OCI-LY7 (cell line): ENCODE measurements at regions not wholly inside any gene's neighbourhood (a gene's known extent, or its start where the extent isn't known, plus 50 kb on each side); places are given as distances from the start of the nearest gene placed in this dataset.

Experiments
- BruUV-seq: library from RNA; stranded (reverse); fragments of 400-500 nt; replicated peaks from 2 replicates; lab custom pipeline; 2021; lab: Mats Ljungman, UMichigan
- CTCF ChIA-PET: fragments of 300-600 bp; sonication (Branson Sonifier 250); formaldehyde crosslinking; loops from one replicate; lab custom pipeline; 2022; ENCODE audit warnings: antibody characterized with exemption; ENCODE audit not compliant: unreplicated experiment; lab: Charles Lee
- POLR2A ChIA-PET: fragments of 300-600 bp; sonication (Branson Sonifier 250); formaldehyde crosslinking; loops from one replicate; lab custom pipeline; 2022; ENCODE audit warnings: antibody characterized with exemption; lab: Charles Lee
- DNase-seq: peaks from one replicate; pipeline ENCODE4 v3.0.0-alpha.2; 2015; ENCODE audit warnings: low spot score
- H2AFZ ChIP-seq: fragments of 200-600 bp; sonication (generic), shearing (Covaris generic); 2 replicates; pipeline ENCODE4 v1.6.1; 2014; ENCODE audit warnings: mild to moderate bottlenecking, antibody characterized with exemption, low read length, moderate library complexity
- H3K27ac ChIP-seq: fragments of 200-600 bp; sonication (generic); 2 replicates; pipeline ENCODE4 v1.5.1; 2014; ENCODE audit warnings: mixed run types, low read depth, mild to moderate bottlenecking, moderate library complexity, low read length, inconsistent platforms; ENCODE audit not compliant: poor library complexity, severe bottlenecking
- H3K36me3 ChIP-seq: fragments of 200-600 bp; sonication (generic); 2 replicates; pipeline ENCODE4 v1.6.1; 2014; ENCODE audit warnings: mild to moderate bottlenecking, antibody characterized with exemption, low read length, moderate library complexity, mixed read lengths; ENCODE audit not compliant: insufficient read depth
- H3K4me1 ChIP-seq: fragments of 200-600 bp; sonication (generic); 2 replicates; pipeline ENCODE4 v1.5.1; 2014; ENCODE audit warnings: mild to moderate bottlenecking, low read length; ENCODE audit not compliant: insufficient read depth, poor library complexity, severe bottlenecking
- H3K4me2 ChIP-seq: fragments of 200-600 bp; sonication (generic); 2 replicates; pipeline ENCODE4 v1.6.1; 2014; ENCODE audit warnings: mild to moderate bottlenecking, low read length
- H3K4me3 ChIP-seq: fragments of 200-600 bp; sonication (generic); 2 replicates; pipeline ENCODE4 v1.5.1; 2014; ENCODE audit warnings: mild to moderate bottlenecking, low read depth, low read length; ENCODE audit not compliant: poor library complexity, severe bottlenecking
- H3K79me2 ChIP-seq: fragments of 200-600 bp; sonication (generic); 2 replicates; pipeline ENCODE4 v1.6.1; 2016; ENCODE audit warnings: low read depth, mild to moderate bottlenecking, low read length, moderate library complexity, mixed read lengths; ENCODE audit not compliant: insufficient read depth
- H3K9me2 ChIP-seq: fragments of 200-600 bp; sonication (generic); 2 replicates; pipeline ENCODE4 v1.6.1; 2016; ENCODE audit warnings: mild to moderate bottlenecking, low read length, mixed read lengths; ENCODE audit not compliant: insufficient read depth
- H3K9me3 ChIP-seq: fragments of 200-600 bp; sonication (generic); 2 replicates; pipeline ENCODE4 v1.6.1; 2014; ENCODE audit warnings: mild to moderate bottlenecking, mixed run types, low read length, mixed read lengths
- H4K20me1 ChIP-seq: fragments of 200-600 bp; sonication (generic); 2 replicates; pipeline ENCODE4 v1.6.1; 2014; ENCODE audit warnings: mild to moderate bottlenecking, antibody characterized with exemption, low read length, moderate library complexity, mixed read lengths; ENCODE audit not compliant: insufficient read depth
- EZH2phosphoT487 ChIP-seq: fragments of 200-600 bp; sonication (generic); IDR thresholded peaks from 2 replicates; pipeline ENCODE4 v1.6.1; 2018; ENCODE audit warnings: low read depth, borderline replicate concordance, mild to moderate bottlenecking, mixed run types, antibody characterized with exemption, low read length, moderate library complexity, mixed read lengths
- intact Hi-C: fragments of 100-400 bp; cut with micrococcal nuclease; formaldehyde crosslinking; loops from one replicate; pipeline ENCODE4 v1.10.0; 2022; ENCODE audit not compliant: unreplicated experiment
- TF ChIP-seq, protein P1 (sequence below): fragments of 200-600 bp; sonication (generic); conservative IDR thresholded peaks from 2 replicates; pipeline ENCODE4 v1.5.1; 2014; ENCODE audit warnings: mild to moderate bottlenecking, antibody characterized with exemption, low read length, moderate library complexity, mixed read lengths

- no TSS peak for BruUV-seq
- intact Hi-C loops = no loop called here
- ChIA-PET POLR2A (interaction anchor here (0.9 to 1.1 kb wide), 3 partner anchors 28 to 155 kb away, joined by 3 read pairs; no protein-coding TSS in a partner anchor), CTCF (interaction anchor here (0.7 to 0.9 kb wide), 2 partner anchors 44 to 53 kb away, joined by 3 to 4 read pairs; no protein-coding TSS in a partner anchor)
- Histone ChIP-seq H3K4me1 (peaks cover 13% of the 10 kb centered on the region), H3K4me3 (no peak overlapping the region), H3K36me3 (no peaks in the 10 kb centered on the region), H2AFZ (no peak overlapping the region), H3K4me2 (no peak overlapping the region), H3K9me2 (no peaks in the 10 kb centered on the region), H3K9me3 (no peaks in the 10 kb centered on the region), H3K79me2 (no peaks in the 10 kb centered on the region), H4K20me1 (no peaks in the 10 kb centered on the region), H3K27ac (no peak overlapping the region)
- DNase-seq = no peak
- no peak for TF ChIP-seq EZH2phosphoT487
- TF ChIP-seq, protein P1, sequence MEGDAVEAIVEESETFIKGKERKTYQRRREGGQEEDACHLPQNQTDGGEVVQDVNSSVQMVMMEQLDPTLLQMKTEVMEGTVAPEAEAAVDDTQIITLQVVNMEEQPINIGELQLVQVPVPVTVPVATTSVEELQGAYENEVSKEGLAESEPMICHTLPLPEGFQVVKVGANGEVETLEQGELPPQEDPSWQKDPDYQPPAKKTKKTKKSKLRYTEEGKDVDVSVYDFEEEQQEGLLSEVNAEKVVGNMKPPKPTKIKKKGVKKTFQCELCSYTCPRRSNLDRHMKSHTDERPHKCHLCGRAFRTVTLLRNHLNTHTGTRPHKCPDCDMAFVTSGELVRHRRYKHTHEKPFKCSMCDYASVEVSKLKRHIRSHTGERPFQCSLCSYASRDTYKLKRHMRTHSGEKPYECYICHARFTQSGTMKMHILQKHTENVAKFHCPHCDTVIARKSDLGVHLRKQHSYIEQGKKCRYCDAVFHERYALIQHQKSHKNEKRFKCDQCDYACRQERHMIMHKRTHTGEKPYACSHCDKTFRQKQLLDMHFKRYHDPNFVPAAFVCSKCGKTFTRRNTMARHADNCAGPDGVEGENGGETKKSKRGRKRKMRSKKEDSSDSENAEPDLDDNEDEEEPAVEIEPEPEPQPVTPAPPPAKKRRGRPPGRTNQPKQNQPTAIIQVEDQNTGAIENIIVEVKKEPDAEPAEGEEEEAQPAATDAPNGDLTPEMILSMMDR = no peak
These were observed 84.3 kb downstream of the TENT5C start for GRCh38 chr1:117689997-117690625.

GRCh38 chr1:117691942-117692341, 86.1 kb downstream of the TENT5C start:
- TF ChIP-seq EZH2phosphoT487 = no peak
- TF ChIP-seq, protein P1 = no peak
- H3K9me2 ChIP-seq = no peaks in the 10 kb centered on the region
- H2AFZ ChIP-seq = no peak overlapping the region
- no peaks in the 10 kb centered on the region for H3K9me3 ChIP-seq
- ChIA-PET CTCF (no interaction called here), POLR2A (no interaction called here)
- H3K27ac ChIP-seq = no peak overlapping the region
- no peak overlapping the region for H3K4me2 ChIP-seq
- H3K4me1 ChIP-seq = peaks cover 6% of the 10 kb centered on the region
- intact Hi-C loops = no loop called here
- no peak overlapping the region for H3K4me3 ChIP-seq
- no peak for DNase-seq
- H4K20me1 ChIP-seq = no peaks in the 10 kb centered on the region
- no peaks in the 10 kb centered on the region for H3K79me2 ChIP-seq
- H3K36me3 ChIP-seq = no peaks in the 10 kb centered on the region
- no TSS peak for BruUV-seq

DNA sequence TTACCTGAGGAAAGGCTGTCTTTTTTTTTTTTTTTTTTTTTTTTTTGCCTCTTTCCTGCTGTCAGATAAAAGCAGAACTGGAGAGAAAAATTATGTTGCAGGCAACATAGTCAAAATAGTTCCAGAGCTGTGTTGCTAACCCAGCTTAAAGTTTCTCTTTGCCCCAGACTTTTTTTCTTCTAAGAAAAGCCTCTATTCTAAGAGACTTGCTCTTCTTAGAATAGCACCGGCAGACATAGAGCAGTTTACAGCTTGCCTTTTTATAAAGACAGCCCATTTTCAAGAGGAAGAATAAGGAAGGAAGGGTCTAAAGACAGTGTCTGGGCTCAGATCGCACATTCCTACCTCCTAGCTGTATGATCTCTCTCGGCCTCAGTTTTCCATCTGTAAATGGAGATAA, 88.7 kb downstream of the TENT5C start:
- DNase-seq = no peak
- no peak for TF ChIP-seq EZH2phosphoT487
- TF ChIP-seq, protein P1 = no peak
- H3K4me2 ChIP-seq = no peak overlapping the region
- H3K36me3 ChIP-seq = no peaks in the 10 kb centered on the region
- no peaks in the 10 kb centered on the region for H3K9me3 ChIP-seq
- no peak overlapping the region for H3K27ac ChIP-seq
- H4K20me1 ChIP-seq = no peaks in the 10 kb centered on the region
- no peaks in the 10 kb centered on the region for H3K9me2 ChIP-seq
- intact Hi-C loops = no loop called here
- H3K4me3 ChIP-seq = no peak overlapping the region
- no TSS peak for BruUV-seq
- CTCF ChIA-PET = no interaction called here
- POLR2A ChIA-PET = interaction anchor here (0.6 to 1.5 kb wide), 10 partner anchors 9 to 231 kb away, joined by 3 to 10 read pairs (median 3); no protein-coding TSS in a partner anchor
- peaks cover 6% of the 10 kb centered on the region for H3K4me1 ChIP-seq
- H2AFZ ChIP-seq = no peak overlapping the region
- no peaks in the 10 kb centered on the region for H3K79me2 ChIP-seq
